CD14-positive monocyte (primary cell): ENCODE measurements at regions not wholly inside any gene's neighbourhood (a gene's known extent, or its start where the extent isn't known, plus 50 kb on each side); places are given as distances from the start of the nearest gene placed in this dataset.

Experiments used
- DNase-seq, 3 donors: peaks; one replicate each; pipeline ENCODE4 v3.0.0-alpha.2; 2011 to 2022
- H2AFZ ChIP-seq: 2 replicates; pipeline ENCODE4 v1.6.0; 2012; ENCODE audit warnings: mild to moderate bottlenecking, low read depth, low read length, inconsistent platforms; ENCODE audit not compliant: insufficient read depth, poor library complexity, severe bottlenecking
- H3K27ac ChIP-seq, 2 donors: 1 replicate in 1 of 2; 2 replicates in 1 of 2; pipeline ENCODE4 v1.5.1; 2012 to 2013; ENCODE audit warnings: low read length in 2 of 2, control low read depth in 1 of 2, inconsistent platforms in 1 of 2, low read depth in 1 of 2, mild to moderate bottlenecking in 1 of 2
- H3K27me3 ChIP-seq, 2 donors: one replicate each; pipeline versions ENCODE4 v1.6.0 to v1.6.1; 2011 to 2013; ENCODE audit warnings: low read length in 2 of 2; ENCODE audit not compliant: control insufficient read depth in 2 of 2, insufficient read depth in 2 of 2
- H3K36me3 ChIP-seq, 2 donors: replicated peaks in 1 of 2; 1 replicate in 1 of 2; 2 replicates in 1 of 2; pipeline versions ENCODE4 v1.5.1 to v1.6.1; 2012 to 2013; ENCODE audit warnings: low read length in 2 of 2, control low read depth in 1 of 2, inconsistent platforms in 1 of 2, mild to moderate bottlenecking in 1 of 2; ENCODE audit not compliant: insufficient read depth in 2 of 2, control insufficient read depth in 1 of 2
- H3K4me1 ChIP-seq, 2 donors: 1 replicate in 1 of 2; 2 replicates in 1 of 2; pipeline versions ENCODE4 v1.5.1 to v1.6.1; 2012 to 2013; ENCODE audit warnings: low read length in 2 of 2, control low read depth in 1 of 2, inconsistent platforms in 1 of 2, mild to moderate bottlenecking in 1 of 2, moderate library complexity in 1 of 2; ENCODE audit not compliant: insufficient read depth in 2 of 2, control insufficient read depth in 1 of 2
- H3K4me2 ChIP-seq: replicated peaks from 2 replicates; pipeline ENCODE3; 2012; ENCODE audit warnings: low read length, moderate library complexity, mild to moderate bottlenecking; ENCODE audit not compliant: poor library complexity, severe bottlenecking; ENCODE audit errors: extremely low read depth
- H3K4me3 ChIP-seq, 3 experiments: fragments of 200-600 bp in 1 of 3; sonication (generic) in 1 of 3; replicated peaks in 1 of 3; 1 replicate in 2 of 3; 2 replicates in 1 of 3; pipeline ENCODE4 v1.5.1; 2011 to 2013; ENCODE audit warnings: low read length in 3 of 3, mild to moderate bottlenecking in 3 of 3, control low read depth in 2 of 3, low read depth in 2 of 3, inconsistent platforms in 1 of 3, moderate library complexity in 1 of 3
- H3K79me2 ChIP-seq: 2 replicates; pipeline ENCODE4 v1.6.0; 2012; ENCODE audit warnings: mild to moderate bottlenecking, control low read depth, inconsistent platforms, low read length, moderate library complexity; ENCODE audit not compliant: insufficient read depth
- H3K9ac ChIP-seq: 2 replicates; pipeline ENCODE4 v1.6.0; 2017; ENCODE audit warnings: low read length, mild to moderate bottlenecking; ENCODE audit not compliant: insufficient read depth, poor library complexity, severe bottlenecking
- H3K9me3 ChIP-seq, 2 donors: replicated peaks in 1 of 2; 1 replicate in 1 of 2; 2 replicates in 1 of 2; pipeline versions ENCODE4 v1.5.1 to v1.6.1; 2012 to 2013; ENCODE audit warnings: low read length in 2 of 2, control low read depth in 1 of 2; ENCODE audit not compliant: control insufficient read depth in 1 of 2, insufficient read depth in 1 of 2
- H4K20me1 ChIP-seq: 2 replicates; pipeline ENCODE4 v1.6.0; 2012; ENCODE audit warnings: mild to moderate bottlenecking, low read length, control low read depth, moderate library complexity; ENCODE audit not compliant: insufficient read depth
- H3K27ac Mint-ChIP-seq, 7 donors: one replicate each; pipeline ENCODE4 v1.8.0; 2020; ENCODE audit warnings: mild to moderate bottlenecking in 7 of 7, mixed read lengths in 7 of 7, moderate library complexity in 6 of 7, inconsistent platforms in 2 of 7
- H3K27me3 Mint-ChIP-seq, 3 donors: one replicate each; pipeline ENCODE4 v1.8.0; 2021 to 2022; ENCODE audit warnings: low read depth in 3 of 3, mild to moderate bottlenecking in 3 of 3, mixed read lengths in 3 of 3, moderate library complexity in 3 of 3, inconsistent platforms in 1 of 3
- H3K36me3 Mint-ChIP-seq, 2 donors: one replicate each; pipeline ENCODE4 v1.8.0; 2020; ENCODE audit warnings: mixed read lengths in 2 of 2, inconsistent platforms in 1 of 2, mild to moderate bottlenecking in 1 of 2
- H3K4me1 Mint-ChIP-seq: one replicate; pipeline ENCODE4 v1.8.0; 2020; ENCODE audit warnings: mild to moderate bottlenecking, mixed read lengths
- H3K4me3 Mint-ChIP-seq, 2 donors: one replicate each; pipeline ENCODE4 v1.8.0; 2020; ENCODE audit warnings: mild to moderate bottlenecking in 2 of 2, mixed read lengths in 2 of 2, moderate library complexity in 1 of 2
- H3K9me3 Mint-ChIP-seq, 7 donors: one replicate each; pipeline ENCODE4 v1.8.0; 2020 to 2022; ENCODE audit warnings: mixed read lengths in 7 of 7, mild to moderate bottlenecking in 6 of 7, moderate library complexity in 6 of 7, inconsistent platforms in 2 of 7
- CTCF ChIP-seq: fragments of 200-600 bp; IDR thresholded peaks from one replicate; pipeline ENCODE4 v1.8.0; 2022; ENCODE audit warnings: antibody characterized with exemption, mild to moderate bottlenecking
- WGBS: methylation state at CpG from one replicate; pipeline ENCODE4 v1.1.5; 2013; ENCODE audit warnings: missing lambda C conversion rate; ENCODE audit not compliant: insufficient coverage; 5-methylcytosine and 5-hydroxymethylcytosine counted together
- intact Hi-C, 2 donors: fragments of 100-400 bp; cut with micrococcal nuclease; formaldehyde crosslinking; loops; one replicate each; pipeline versions ENCODE4 v1.15.0 to v1.15.1; 2023

GRCh38 chr12:126107659-126108058 is 1042.4 kb downstream of the AACS start:
- Mint-ChIP-seq H3K4me3 (no peak overlapping the region), H3K27ac (no peak overlapping the region), H3K27me3 (peaks cover 0 to 2% (median 0%) of the 10 kb centered on the region in 3 donors), H3K36me3 (no peaks in the 10 kb centered on the region), H3K9me3 (peaks cover 0 to 5% (median 3%) of the 10 kb centered on the region in 7 donors), H3K4me1 (no peaks in the 10 kb centered on the region)
- Histone ChIP-seq H3K4me1 (no peaks in the 10 kb centered on the region), H3K9ac (no peak overlapping the region), H3K27ac (no peak overlapping the region), H3K79me2 (no peaks in the 10 kb centered on the region), H2AFZ (no peak overlapping the region), H3K36me3 (no peaks in the 10 kb centered on the region), H4K20me1 (no peaks in the 10 kb centered on the region), H3K9me3 (no peaks in the 10 kb centered on the region), H3K4me2 (no peak overlapping the region), H3K4me3 (no peak overlapping the region), H3K27me3 (no peaks in the 10 kb centered on the region)
- intact Hi-C loops: no loop called here
- 100% methylated on average over 3 of the region's 13 CpGs for WGBS
- no peak for TF ChIP-seq CTCF
- no peak for DNase-seq

GRCh38 chr12:126108247-126108646 is 1043.0 kb downstream of the AACS start:
- Histone ChIP-seq H3K9ac (no peak overlapping the region), H3K79me2 (no peaks in the 10 kb centered on the region), H3K4me2 (no peak overlapping the region), H3K9me3 (no peaks in the 10 kb centered on the region), H2AFZ (no peak overlapping the region), H3K4me3 (no peak overlapping the region), H3K4me1 (no peaks in the 10 kb centered on the region), H4K20me1 (no peaks in the 10 kb centered on the region), H3K36me3 (no peaks in the 10 kb centered on the region), H3K27me3 (no peaks in the 10 kb centered on the region), H3K27ac (no peak overlapping the region)
- Mint-ChIP-seq H3K27me3 (peaks cover 0 to 2% (median 0%) of the 10 kb centered on the region in 3 donors), H3K27ac (no peak overlapping the region), H3K36me3 (no peaks in the 10 kb centered on the region), H3K4me1 (no peaks in the 10 kb centered on the region), H3K4me3 (no peak overlapping the region), H3K9me3 (peaks cover 0 to 5% (median 3%) of the 10 kb centered on the region in 7 donors)
- TF ChIP-seq CTCF: no peak
- no CpG with 5 or more reads among the region's 3 CpGs for WGBS
- intact Hi-C loops: no loop called here
- DNase-seq: no peak
